ENCODE measurements at regions not wholly inside any gene's neighbourhood (a gene's known extent, or its start where the extent isn't known, plus 50 kb on each side); places are given as distances from the start of the nearest gene placed in this dataset.

- Histone ChIP-seq H3K27ac (replicated peaks) (no peak overlapping the region), H3K4me3 (no peak overlapping the region), H3K36me3 (no peaks in the 10 kb centered on the region), H3K9me3 (replicated peaks) (peaks cover 29% of the 10 kb centered on the region), H3K27me3 (ENCODE audit: low read depth) (no peaks in the 10 kb centered on the region), H3K4me1 (no peaks in the 10 kb centered on the region)
- intact Hi-C loops (cut with micrococcal nuclease): no loop called here
- no peak for DNase-seq
- TF ChIP-seq, protein P1, sequence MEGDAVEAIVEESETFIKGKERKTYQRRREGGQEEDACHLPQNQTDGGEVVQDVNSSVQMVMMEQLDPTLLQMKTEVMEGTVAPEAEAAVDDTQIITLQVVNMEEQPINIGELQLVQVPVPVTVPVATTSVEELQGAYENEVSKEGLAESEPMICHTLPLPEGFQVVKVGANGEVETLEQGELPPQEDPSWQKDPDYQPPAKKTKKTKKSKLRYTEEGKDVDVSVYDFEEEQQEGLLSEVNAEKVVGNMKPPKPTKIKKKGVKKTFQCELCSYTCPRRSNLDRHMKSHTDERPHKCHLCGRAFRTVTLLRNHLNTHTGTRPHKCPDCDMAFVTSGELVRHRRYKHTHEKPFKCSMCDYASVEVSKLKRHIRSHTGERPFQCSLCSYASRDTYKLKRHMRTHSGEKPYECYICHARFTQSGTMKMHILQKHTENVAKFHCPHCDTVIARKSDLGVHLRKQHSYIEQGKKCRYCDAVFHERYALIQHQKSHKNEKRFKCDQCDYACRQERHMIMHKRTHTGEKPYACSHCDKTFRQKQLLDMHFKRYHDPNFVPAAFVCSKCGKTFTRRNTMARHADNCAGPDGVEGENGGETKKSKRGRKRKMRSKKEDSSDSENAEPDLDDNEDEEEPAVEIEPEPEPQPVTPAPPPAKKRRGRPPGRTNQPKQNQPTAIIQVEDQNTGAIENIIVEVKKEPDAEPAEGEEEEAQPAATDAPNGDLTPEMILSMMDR (IDR thresholded peaks at IDR 0.05; ENCODE audit: borderline replicate concordance): no peak
Observed at GRCh38 chr3:163315786-163316185, 1762.5 kb downstream of the SI start.

DNA sequence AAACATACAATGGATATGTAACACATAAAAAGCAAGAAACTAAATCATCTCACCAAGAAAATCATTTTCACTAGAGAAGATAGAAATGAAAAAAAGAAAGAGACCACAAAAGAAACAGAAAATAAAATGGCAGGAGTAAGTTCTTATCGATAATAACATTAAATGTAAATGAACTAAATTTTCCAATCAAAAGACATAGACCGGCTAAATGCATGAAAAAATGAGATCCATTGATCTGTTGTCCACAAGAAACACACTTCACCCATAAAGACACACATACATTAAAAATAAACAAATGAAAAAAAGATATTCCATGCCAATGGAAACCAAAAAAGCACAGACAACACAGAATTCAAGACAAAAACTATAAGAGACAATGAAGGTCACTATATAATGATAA lies 1771.9 kb downstream of the SI start:
- H3K27me3 ChIP-seq (ENCODE audit: low read depth): no peaks in the 10 kb centered on the region
- H3K36me3 ChIP-seq: no peaks in the 10 kb centered on the region
- no peaks in the 10 kb centered on the region for H3K4me1 ChIP-seq
- intact Hi-C loops (cut with micrococcal nuclease): no loop called here
- TF ChIP-seq, protein P1 (IDR thresholded peaks at IDR 0.05; ENCODE audit: borderline replicate concordance): no peak
- DNase-seq: no peak
- peaks cover 80% of the 10 kb centered on the region for H3K9me3 ChIP-seq (replicated peaks)
- H3K27ac ChIP-seq (replicated peaks): no peak overlapping the region
- no peak overlapping the region for H3K4me3 ChIP-seq

DNA sequence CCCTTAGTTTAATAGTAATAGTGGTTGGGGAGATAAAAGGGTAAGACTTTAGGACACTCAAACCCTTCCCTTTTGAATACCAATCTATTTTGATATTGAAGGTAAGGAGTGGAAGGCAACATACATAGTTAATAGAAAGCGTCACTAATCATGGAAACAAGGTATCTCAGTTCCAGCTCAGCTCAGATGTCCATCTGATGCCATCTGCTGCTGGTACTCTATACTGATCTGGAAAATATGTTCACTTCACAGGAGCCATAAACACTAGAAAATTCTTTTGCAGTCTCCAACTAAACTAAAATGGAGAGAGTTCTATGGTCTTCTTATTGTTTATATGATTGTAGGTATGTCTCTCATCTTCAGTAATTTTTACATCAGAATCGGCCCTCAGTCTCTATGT lies 1777.1 kb downstream of the OTOL1 start:
- Histone ChIP-seq H3K27ac (replicated peaks) (no peak overlapping the region), H3K4me3 (no peak overlapping the region), H3K9me3 (replicated peaks) (no peaks in the 10 kb centered on the region), H3K36me3 (no peaks in the 10 kb centered on the region), H3K27me3 (ENCODE audit: low read depth) (no peaks in the 10 kb centered on the region), H3K4me1 (no peaks in the 10 kb centered on the region)
- no peak for DNase-seq
- intact Hi-C loops (cut with micrococcal nuclease): no loop called here
- TF ChIP-seq, protein P1 (IDR thresholded peaks at IDR 0.05; ENCODE audit: borderline replicate concordance): no peak

- DNase-seq: no peak
- Histone ChIP-seq H3K9me3 (replicated peaks) (peaks cover 11% of the 10 kb centered on the region), H3K4me1 (no peaks in the 10 kb centered on the region), H3K27me3 (ENCODE audit: low read depth) (no peaks in the 10 kb centered on the region), H3K36me3 (no peaks in the 10 kb centered on the region), H3K4me3 (no peak overlapping the region), H3K27ac (replicated peaks) (no peak overlapping the region)
- intact Hi-C loops (cut with micrococcal nuclease): no loop called here
- TF ChIP-seq, protein P1 (IDR thresholded peaks at IDR 0.05; ENCODE audit: borderline replicate concordance): no peak
Observed at GRCh38 chr3:163266731-163267130, 1770.1 kb downstream of the OTOL1 start.

DNA sequence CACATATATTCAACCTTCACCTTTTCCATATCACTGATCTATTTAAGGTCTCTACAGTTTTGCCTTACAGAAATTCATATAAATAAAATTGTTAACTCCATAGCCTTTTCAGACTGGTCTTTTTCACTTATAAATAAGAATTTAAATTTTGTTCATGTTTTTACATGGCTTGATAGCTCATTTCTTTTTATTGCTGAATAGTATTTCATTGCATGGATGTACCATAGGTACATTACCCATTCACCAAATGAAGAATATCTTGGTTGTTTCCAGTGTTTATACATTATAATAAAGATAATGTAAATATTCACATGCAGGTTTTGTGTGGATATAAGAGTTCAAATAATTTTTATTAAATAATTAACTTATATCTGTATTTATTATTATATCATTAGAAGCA lies 1765.0 kb downstream of the OTOL1 start:
- H3K4me3 ChIP-seq: no peak overlapping the region
- TF ChIP-seq, protein P1 (IDR thresholded peaks at IDR 0.05; ENCODE audit: borderline replicate concordance): no peak
- H3K9me3 ChIP-seq (replicated peaks): peaks cover 23% of the 10 kb centered on the region
- intact Hi-C loops (cut with micrococcal nuclease): no loop called here
- no peak for DNase-seq
- H3K36me3 ChIP-seq: no peaks in the 10 kb centered on the region
- no peaks in the 10 kb centered on the region for H3K27me3 ChIP-seq (ENCODE audit: low read depth)
- no peaks in the 10 kb centered on the region for H3K4me1 ChIP-seq
- H3K27ac ChIP-seq (replicated peaks): no peak overlapping the region

DNA sequence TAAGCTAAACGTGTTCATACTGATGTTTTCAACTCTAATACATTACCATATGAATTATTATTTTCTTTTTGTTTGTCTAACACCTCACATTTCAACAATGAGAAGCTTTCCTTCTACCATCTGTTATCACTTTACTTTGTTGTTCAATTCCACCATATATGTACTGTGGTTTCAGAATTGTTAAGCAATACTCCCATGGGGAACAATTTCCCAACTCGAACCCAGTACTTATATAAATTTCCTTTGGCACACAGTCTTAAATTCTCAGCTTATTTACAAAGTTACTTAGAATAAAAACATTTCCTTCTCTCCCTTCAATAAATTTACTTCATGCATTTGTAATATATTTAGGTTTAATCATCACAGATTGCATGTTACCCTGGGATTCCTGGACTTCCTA lies 1764.4 kb downstream of the OTOL1 start:
- Histone ChIP-seq H3K27me3 (ENCODE audit: low read depth) (no peaks in the 10 kb centered on the region), H3K9me3 (replicated peaks) (peaks cover 23% of the 10 kb centered on the region), H3K4me1 (no peaks in the 10 kb centered on the region), H3K27ac (replicated peaks) (no peak overlapping the region), H3K4me3 (no peak overlapping the region), H3K36me3 (no peaks in the 10 kb centered on the region)
- intact Hi-C loops (cut with micrococcal nuclease): no loop called here
- TF ChIP-seq, protein P1 (IDR thresholded peaks at IDR 0.05; ENCODE audit: borderline replicate concordance): no peak
- no peak for DNase-seq
